Gastroesophageal sphincter (tissue), 4 donors: ENCODE measurements at regions not wholly inside any gene's neighbourhood (a gene's known extent, or its start where the extent isn't known, plus 50 kb on each side); places are given as distances from the start of the nearest gene placed in this dataset.

Experiments used
- ATAC-seq: fragments of 150-250 bp; one replicate; pipeline ENCODE4 v1.9.1; 2016; ENCODE audit warnings: mild to moderate bottlenecking, moderate library complexity
- H3K27ac ChIP-seq, 4 donors: fragments of 200-600 bp; sonication (generic) in 3 of 4; 1 replicate in 3 of 4; 2 replicates in 1 of 4; pipeline ENCODE4 v1.5.1; 2016 to 2019
- H3K27me3 ChIP-seq: fragments of 200-600 bp; sonication (generic); one replicate; pipeline ENCODE4 v1.5.1; 2019
- H3K36me3 ChIP-seq, 2 donors: fragments of 200-600 bp; sonication (generic); one replicate each; pipeline ENCODE4 v1.5.1; 2019; ENCODE audit warnings: control low read depth in 1 of 2
- H3K4me1 ChIP-seq, 3 donors: fragments of 200-600 bp; sonication (generic); 1 replicate in 2 of 3; 2 replicates in 1 of 3; pipeline ENCODE4 v1.5.1; 2016 to 2019; ENCODE audit warnings: control low read depth in 2 of 3
- H3K4me3 ChIP-seq, 2 donors: fragments of 200-600 bp; sonication (generic); one replicate each; pipeline ENCODE4 v1.5.1; 2019; ENCODE audit warnings: mild to moderate bottlenecking in 1 of 2, moderate library complexity in 1 of 2
- H3K9me3 ChIP-seq, 3 donors: fragments of 200-600 bp; sonication (generic); one replicate each; pipeline ENCODE4 v1.5.1; 2017 to 2019; ENCODE audit warnings: control low read depth in 2 of 3
- EP300 ChIP-seq: sonication (generic); formaldehyde crosslinking; IDR thresholded peaks from one replicate; pipeline ENCODE4 v1.6.1; 2017; ENCODE audit warnings: antibody characterized with exemption, mild to moderate bottlenecking
- POLR2A ChIP-seq, 2 donors: fragments of 450-650 bp; IDR thresholded peaks; one replicate each; pipeline ENCODE4 v1.6.1; 2017; ENCODE audit warnings: antibody characterized with exemption in 2 of 2, mild to moderate bottlenecking in 2 of 2, moderate library complexity in 1 of 2
- POLR2AphosphoS5 ChIP-seq: sonication (generic); formaldehyde crosslinking; IDR thresholded peaks from one replicate; pipeline ENCODE4 v1.6.1; 2017; ENCODE audit warnings: antibody characterized with exemption
- WGBS, 2 donors: methylation state at CpG; one replicate each; pipeline ENCODE4 v1.1.5; 2018; ENCODE audit warnings: low coverage in 1 of 2; 5-methylcytosine and 5-hydroxymethylcytosine counted together
- TF ChIP-seq, protein P1 (sequence below), 4 experiments: fragments of 200-600 bp in 2 of 4; fragments of 450-650 bp in 2 of 4; sonication (generic) in 1 of 4; IDR thresholded peaks; one replicate each; pipeline ENCODE4 v1.5.1; 2017 to 2019; ENCODE audit warnings: antibody characterized with exemption in 4 of 4, mild to moderate bottlenecking in 2 of 4, moderate library complexity in 2 of 4

DNA sequence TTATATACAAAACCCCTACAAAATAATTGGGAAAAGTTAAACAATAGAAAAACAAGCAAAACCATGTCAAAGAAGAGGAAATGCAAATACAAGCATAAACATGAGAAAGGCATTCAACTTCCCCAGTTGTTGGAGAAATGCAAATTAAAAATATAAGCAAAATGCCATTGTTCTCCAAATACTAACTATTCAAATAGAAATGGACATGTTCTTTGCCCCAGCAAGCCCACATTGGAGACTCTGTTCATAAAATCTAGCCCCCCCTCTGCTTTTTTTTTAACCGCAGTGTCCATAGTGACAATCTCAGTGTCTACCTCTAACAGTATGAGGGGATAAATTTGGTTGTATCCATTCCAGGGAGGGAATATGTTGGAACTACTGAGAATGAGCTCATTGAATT is 59.7 kb upstream of the LCTL start:
- no peaks in the 10 kb centered on the region for H3K9me3 ChIP-seq
- no peak overlapping the region for H3K27ac ChIP-seq
- no peak for ATAC-seq
- 81 to 86% methylated on average over 1 of the region's 1 CpG for WGBS, 2 donors
- no peaks in the 10 kb centered on the region for H3K36me3 ChIP-seq
- H3K4me3 ChIP-seq: no peak overlapping the region
- peaks cover 0 to 21% (median 15%) of the 10 kb centered on the region in 3 donors for H3K4me1 ChIP-seq
- peaks cover 20% of the 10 kb centered on the region for H3K27me3 ChIP-seq
- TF ChIP-seq EP300: no peak
- TF ChIP-seq, protein P1, sequence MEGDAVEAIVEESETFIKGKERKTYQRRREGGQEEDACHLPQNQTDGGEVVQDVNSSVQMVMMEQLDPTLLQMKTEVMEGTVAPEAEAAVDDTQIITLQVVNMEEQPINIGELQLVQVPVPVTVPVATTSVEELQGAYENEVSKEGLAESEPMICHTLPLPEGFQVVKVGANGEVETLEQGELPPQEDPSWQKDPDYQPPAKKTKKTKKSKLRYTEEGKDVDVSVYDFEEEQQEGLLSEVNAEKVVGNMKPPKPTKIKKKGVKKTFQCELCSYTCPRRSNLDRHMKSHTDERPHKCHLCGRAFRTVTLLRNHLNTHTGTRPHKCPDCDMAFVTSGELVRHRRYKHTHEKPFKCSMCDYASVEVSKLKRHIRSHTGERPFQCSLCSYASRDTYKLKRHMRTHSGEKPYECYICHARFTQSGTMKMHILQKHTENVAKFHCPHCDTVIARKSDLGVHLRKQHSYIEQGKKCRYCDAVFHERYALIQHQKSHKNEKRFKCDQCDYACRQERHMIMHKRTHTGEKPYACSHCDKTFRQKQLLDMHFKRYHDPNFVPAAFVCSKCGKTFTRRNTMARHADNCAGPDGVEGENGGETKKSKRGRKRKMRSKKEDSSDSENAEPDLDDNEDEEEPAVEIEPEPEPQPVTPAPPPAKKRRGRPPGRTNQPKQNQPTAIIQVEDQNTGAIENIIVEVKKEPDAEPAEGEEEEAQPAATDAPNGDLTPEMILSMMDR (IDR thresholded peaks at IDR 0.05): no peak
- no peak for TF ChIP-seq POLR2AphosphoS5
- no peak for TF ChIP-seq POLR2A (IDR thresholded peaks at IDR 0.05)

DNA sequence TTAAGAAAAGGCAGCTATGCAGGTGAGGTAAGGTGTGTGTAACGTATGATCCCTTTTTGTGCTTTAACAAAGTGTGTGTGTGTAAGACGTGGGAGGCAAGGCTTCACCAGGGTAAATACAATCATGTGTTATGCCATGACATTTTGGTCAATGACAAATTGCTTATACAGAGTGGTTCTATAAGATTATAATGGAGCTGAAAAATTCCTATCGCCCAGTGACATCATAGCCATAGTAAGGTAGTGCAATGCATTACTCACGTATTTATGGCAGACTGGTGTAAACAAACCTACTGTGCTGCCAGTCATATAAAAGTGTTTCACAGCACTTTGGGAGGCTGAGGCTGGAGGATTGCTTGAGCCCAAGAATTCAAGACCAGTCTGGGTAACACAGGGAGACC is 60.2 kb upstream of the LCTL start:
- peaks cover 18% of the 10 kb centered on the region for H3K27me3 ChIP-seq
- ATAC-seq: no peak
- H3K36me3 ChIP-seq: no peaks in the 10 kb centered on the region
- no peak overlapping the region for H3K27ac ChIP-seq
- TF ChIP-seq POLR2AphosphoS5: no peak
- TF ChIP-seq EP300: no peak
- TF ChIP-seq, protein P1 (IDR thresholded peaks at IDR 0.05): no peak
- no peak for TF ChIP-seq POLR2A (IDR thresholded peaks at IDR 0.05)
- WGBS, 2 donors: 73 to 86% methylated on average over 3 of the region's 4 CpGs
- no peak overlapping the region for H3K4me3 ChIP-seq
- peaks cover 0 to 19% (median 15%) of the 10 kb centered on the region in 3 donors for H3K4me1 ChIP-seq
- H3K9me3 ChIP-seq: no peaks in the 10 kb centered on the region

DNA sequence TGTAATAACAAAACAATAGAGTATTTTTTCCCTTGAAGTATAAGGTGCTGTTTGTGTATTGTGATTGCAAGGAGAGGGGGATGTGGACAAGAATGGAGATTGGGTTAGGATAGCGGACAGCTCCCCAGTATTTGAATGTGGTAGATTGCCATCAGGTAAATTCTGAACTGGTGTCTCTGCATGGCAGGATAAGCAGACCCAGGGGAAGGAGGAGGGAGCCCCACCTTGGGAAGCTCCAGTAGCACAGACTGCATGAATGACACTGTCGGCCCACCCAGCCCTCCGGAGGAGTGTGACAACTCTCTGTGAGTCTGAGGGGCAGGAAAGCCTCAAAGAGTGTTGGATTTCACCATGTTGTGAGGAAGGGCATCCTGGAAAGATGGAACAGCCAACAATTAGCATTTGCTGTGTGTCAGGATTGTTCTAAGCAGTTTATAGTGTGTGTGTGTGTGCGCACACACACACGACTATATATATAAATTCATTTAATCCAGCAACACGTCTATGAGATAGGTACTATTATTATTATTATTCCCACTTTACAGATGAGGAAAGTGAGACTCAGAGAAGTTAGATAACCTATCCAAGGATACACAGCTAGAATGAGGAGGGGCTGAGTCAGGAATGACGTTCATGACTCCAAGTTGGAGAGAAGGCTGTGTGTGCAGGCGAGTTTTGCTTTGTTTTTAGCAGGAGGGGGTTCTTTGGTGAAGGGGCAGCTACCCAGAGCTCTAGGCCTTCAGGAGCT is 63.4 kb upstream of the LCTL start:
- TF ChIP-seq, protein P1 (IDR thresholded peaks at IDR 0.05): no peak
- TF ChIP-seq POLR2AphosphoS5 (no peak), EP300 (no peak), POLR2A (IDR thresholded peaks at IDR 0.05) (no peak)
- H3K4me1 ChIP-seq: no peaks in the 10 kb centered on the region
- no peak for ATAC-seq
- no peak overlapping the region for H3K27ac ChIP-seq
- no peaks in the 10 kb centered on the region for H3K9me3 ChIP-seq
- H3K27me3 ChIP-seq: no peaks in the 10 kb centered on the region
- H3K4me3 ChIP-seq: no peak overlapping the region
- H3K36me3 ChIP-seq: no peaks in the 10 kb centered on the region
- 75 to 93% methylated on average over 6 to 8 of the region's 8 CpGs for WGBS, 2 donors

DNA sequence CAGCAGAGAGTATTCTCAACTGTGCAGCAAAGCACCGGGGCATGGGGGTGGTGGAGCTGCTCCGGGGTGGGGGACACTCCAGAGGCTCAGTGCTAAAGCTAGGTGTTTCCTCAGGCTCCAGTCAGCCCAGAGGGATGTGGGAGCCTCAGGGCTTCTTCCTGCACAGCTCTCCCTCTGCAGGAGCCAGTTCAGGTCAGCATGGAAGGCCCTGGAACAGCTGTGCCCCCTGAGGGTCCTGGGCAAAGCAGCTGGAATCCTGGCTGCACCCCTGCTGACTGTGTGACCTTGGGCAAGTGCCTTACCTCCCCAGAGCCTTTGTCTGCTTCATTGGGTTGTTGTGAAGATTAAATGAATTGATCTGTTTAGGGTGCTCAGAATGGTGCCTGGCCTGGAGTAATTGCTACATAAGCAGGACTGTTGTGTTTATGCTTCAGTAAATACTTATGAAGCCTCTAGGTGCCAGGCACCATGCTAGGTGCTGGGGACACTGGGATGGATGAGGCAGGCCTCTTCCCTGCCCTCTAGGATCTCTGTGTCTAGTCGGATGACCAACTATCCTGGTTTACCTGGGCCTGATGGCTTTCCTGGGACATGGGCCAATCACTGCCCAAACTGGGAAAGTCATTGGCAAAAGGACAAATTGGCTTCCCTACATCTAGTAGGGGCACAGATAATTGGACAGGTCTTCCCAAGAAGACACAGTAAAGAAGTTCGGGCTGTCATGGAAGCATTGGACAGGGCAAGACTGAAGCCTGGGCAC is 64.2 kb upstream of the LCTL start:
- Histone ChIP-seq H3K4me1 (no peaks in the 10 kb centered on the region), H3K9me3 (no peaks in the 10 kb centered on the region), H3K36me3 (no peaks in the 10 kb centered on the region), H3K27ac (no peak overlapping the region), H3K4me3 (no peak overlapping the region), H3K27me3 (no peaks in the 10 kb centered on the region)
- 50 to 67% methylated on average over 1 of the region's 4 CpGs for WGBS, 2 donors
- no peak for TF ChIP-seq EP300
- no peak for ATAC-seq

DNA sequence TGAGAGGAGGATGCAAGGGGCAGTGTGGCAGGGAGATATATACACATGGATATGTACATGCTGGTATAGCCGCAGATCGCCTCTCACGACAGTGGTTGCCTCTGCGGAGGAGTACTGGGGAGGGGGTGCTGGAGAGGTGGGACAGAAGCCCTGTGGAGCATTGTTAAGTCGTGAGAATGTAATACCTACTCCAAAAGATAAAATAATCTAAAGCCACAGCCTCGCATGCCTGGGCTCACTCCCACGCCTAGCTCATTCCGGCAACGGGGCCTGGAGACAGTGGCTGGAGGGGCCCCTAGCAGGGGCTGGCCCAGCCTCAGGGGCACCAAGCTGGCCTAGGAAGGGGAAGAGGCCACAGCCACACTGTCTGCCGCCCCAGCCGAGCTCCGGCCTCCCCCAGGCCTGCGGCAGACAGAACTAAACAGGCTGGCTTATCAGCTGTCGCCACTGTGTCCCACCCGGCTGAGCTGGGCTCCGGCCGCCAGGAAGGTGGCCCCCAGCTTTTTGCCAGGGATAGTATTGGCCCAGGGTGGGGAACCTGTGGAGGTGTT is 65.1 kb upstream of the LCTL start:
- ATAC-seq: no peak
- 78 to 88% methylated on average over 5 of the region's 17 CpGs for WGBS, 2 donors
- H3K27ac ChIP-seq: no peak overlapping the region
- TF ChIP-seq, protein P1 (IDR thresholded peaks at IDR 0.05): no peak
- no peak for TF ChIP-seq POLR2A (IDR thresholded peaks at IDR 0.05)
- TF ChIP-seq POLR2AphosphoS5: no peak
- TF ChIP-seq EP300: no peak
- H3K36me3 ChIP-seq: no peaks in the 10 kb centered on the region
- no peaks in the 10 kb centered on the region for H3K27me3 ChIP-seq
- no peaks in the 10 kb centered on the region for H3K9me3 ChIP-seq
- no peak overlapping the region for H3K4me3 ChIP-seq
- no peaks in the 10 kb centered on the region for H3K4me1 ChIP-seq
